Lower leg skin (tissue), 4 donors: ENCODE measurements at regions not wholly inside any gene's neighbourhood (a gene's known extent, or its start where the extent isn't known, plus 50 kb on each side); places are given as distances from the start of the nearest gene placed in this dataset.

ENCODE experiments used
- DNase-seq, 2 donors: peaks; one replicate each; pipeline ENCODE4 v3.0.0-alpha.2; 2019; ENCODE audit warnings: low spot score in 2 of 2
- H3K4me3 ChIP-seq: fragments of 200-600 bp; sonication (generic); 2 replicates; pipeline ENCODE4 v1.5.1; 2017; ENCODE audit warnings: mild to moderate bottlenecking, low read depth; ENCODE audit not compliant: poor library complexity, severe bottlenecking
- POLR2A ChIP-seq, 2 donors: fragments of 450-650 bp; IDR thresholded peaks; one replicate each; pipeline ENCODE4 v1.6.1; 2016 to 2017; ENCODE audit warnings: antibody characterized with exemption in 2 of 2, mild to moderate bottlenecking in 1 of 2, moderate library complexity in 1 of 2
- WGBS, 2 donors: methylation state at CpG; one replicate each; pipeline ENCODE4 v1.1.5; 2018; 5-methylcytosine and 5-hydroxymethylcytosine counted together
- intact Hi-C: fragments of 100-400 bp; cut with DNase I; formaldehyde crosslinking; loops from one replicate; pipeline ENCODE4 v1.15.0; 2023; ENCODE audit warnings: low total_unique reads
- TF ChIP-seq, protein P1 (sequence below), 3 donors: fragments of 450-650 bp; IDR thresholded peaks; one replicate each; pipeline ENCODE4 v1.5.1; 2016; ENCODE audit warnings: antibody characterized with exemption in 3 of 3, mild to moderate bottlenecking in 3 of 3, moderate library complexity in 2 of 3

- peak in 1 of 2 donors; percentile 54 for DNase-seq
Observed at GRCh38 chr16:22663389-22664064, 150.4 kb upstream of the HS3ST2 start.

GRCh38 chr16:22664132-22664531 lies 149.8 kb upstream of the HS3ST2 start:
- WGBS, 2 donors = 66 to 67% methylated on average over 4 of the region's 4 CpGs
- TF ChIP-seq, protein P1, sequence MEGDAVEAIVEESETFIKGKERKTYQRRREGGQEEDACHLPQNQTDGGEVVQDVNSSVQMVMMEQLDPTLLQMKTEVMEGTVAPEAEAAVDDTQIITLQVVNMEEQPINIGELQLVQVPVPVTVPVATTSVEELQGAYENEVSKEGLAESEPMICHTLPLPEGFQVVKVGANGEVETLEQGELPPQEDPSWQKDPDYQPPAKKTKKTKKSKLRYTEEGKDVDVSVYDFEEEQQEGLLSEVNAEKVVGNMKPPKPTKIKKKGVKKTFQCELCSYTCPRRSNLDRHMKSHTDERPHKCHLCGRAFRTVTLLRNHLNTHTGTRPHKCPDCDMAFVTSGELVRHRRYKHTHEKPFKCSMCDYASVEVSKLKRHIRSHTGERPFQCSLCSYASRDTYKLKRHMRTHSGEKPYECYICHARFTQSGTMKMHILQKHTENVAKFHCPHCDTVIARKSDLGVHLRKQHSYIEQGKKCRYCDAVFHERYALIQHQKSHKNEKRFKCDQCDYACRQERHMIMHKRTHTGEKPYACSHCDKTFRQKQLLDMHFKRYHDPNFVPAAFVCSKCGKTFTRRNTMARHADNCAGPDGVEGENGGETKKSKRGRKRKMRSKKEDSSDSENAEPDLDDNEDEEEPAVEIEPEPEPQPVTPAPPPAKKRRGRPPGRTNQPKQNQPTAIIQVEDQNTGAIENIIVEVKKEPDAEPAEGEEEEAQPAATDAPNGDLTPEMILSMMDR (IDR thresholded peaks at IDR 0.05) = no peak
- no peak for TF ChIP-seq POLR2A (IDR thresholded peaks at IDR 0.05)
- intact Hi-C loops = no loop called here
- DNase-seq = peak in 1 of 2 donors; percentile 78
- H3K4me3 ChIP-seq = no peak overlapping the region

More at GRCh38 chr16:22663389-22664064, 150.4 kb upstream of the HS3ST2 start:
- TF ChIP-seq, protein P1 (IDR thresholded peaks at IDR 0.05) = no peak
- TF ChIP-seq POLR2A (IDR thresholded peaks at IDR 0.05) = no peak
- intact Hi-C loops = no loop called here
- H3K4me3 ChIP-seq = no peak overlapping the region
- 67 to 75% methylated on average over 6 of the region's 6 CpGs for WGBS, 2 donors

GRCh38 chr16:22664561-22664997 lies 149.4 kb upstream of the HS3ST2 start:
- WGBS, 2 donors = 57 to 62% methylated on average over 7 of the region's 7 CpGs
- peak in 1 of 2 donors; percentile 69 for DNase-seq
- no peak overlapping the region for H3K4me3 ChIP-seq
- TF ChIP-seq POLR2A (IDR thresholded peaks at IDR 0.05) = no peak
- TF ChIP-seq, protein P1 (IDR thresholded peaks at IDR 0.05) = no peak
- intact Hi-C loops = no loop called here

DNA sequence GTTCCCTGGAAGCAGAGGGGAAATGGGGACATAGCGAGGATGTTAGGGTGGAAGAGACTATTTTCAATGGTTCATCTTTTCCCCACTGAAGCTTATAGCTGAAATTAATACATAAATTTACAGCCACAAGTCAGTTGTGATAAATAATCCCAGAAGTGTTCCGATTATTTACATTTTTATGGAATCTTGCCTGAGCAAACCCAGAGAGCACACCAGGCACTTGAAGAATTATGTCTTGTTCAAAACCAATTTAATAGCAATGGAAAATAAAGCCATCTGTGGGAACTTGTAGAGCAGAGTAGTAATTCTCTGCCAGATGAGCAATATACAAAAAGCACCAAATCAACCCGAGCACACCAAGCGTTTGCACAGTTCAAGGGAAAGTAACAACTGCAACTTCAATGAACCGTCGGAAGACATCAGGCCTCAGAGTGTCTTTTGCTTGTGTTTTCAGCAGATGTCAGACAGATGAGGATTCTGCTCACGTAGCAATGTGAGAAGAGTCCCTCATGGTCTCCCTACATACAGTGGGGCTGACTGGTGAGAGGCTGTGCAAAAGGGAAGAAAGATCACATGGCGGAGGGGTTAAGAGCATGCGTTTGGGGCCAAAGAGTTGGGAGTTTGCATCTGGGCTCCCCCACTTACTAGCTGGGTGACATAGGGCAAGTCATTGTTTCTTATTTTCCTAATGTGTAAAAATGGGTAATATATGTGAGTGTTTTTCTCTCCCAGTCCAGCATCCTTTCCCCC lies 148.7 kb upstream of the HS3ST2 start:
- H3K4me3 ChIP-seq = no peak overlapping the region
- DNase-seq = no peak
- 73 to 74% methylated on average over 9 of the region's 9 CpGs for WGBS, 2 donors
- intact Hi-C loops = no loop called here
- TF ChIP-seq POLR2A (IDR thresholded peaks at IDR 0.05) = no peak
- TF ChIP-seq, protein P1 (IDR thresholded peaks at IDR 0.05) = no peak

- WGBS, 2 donors = 72 to 76% methylated on average over 4 of the region's 4 CpGs
- DNase-seq = no peak
- intact Hi-C loops = no loop called here
- TF ChIP-seq, protein P1 (IDR thresholded peaks at IDR 0.05) = no peak
- no peak for TF ChIP-seq POLR2A (IDR thresholded peaks at IDR 0.05)
- H3K4me3 ChIP-seq = no peak overlapping the region
Observed at GRCh38 chr16:22665803-22666202, 148.2 kb upstream of the HS3ST2 start.
